GM12864 (cell line): ENCODE measurements at regions not wholly inside any gene's neighbourhood (a gene's known extent, or its start where the extent isn't known, plus 50 kb on each side); places are given as distances from the start of the nearest gene placed in this dataset.

Experiments
- DNase-seq: peaks from one replicate; pipeline ENCODE4 v3.0.0-alpha.2; 2011; ENCODE audit warnings: low read depth
- H3K4me3 ChIP-seq: 2 replicates; pipeline ENCODE4 v1.5.1; 2011; ENCODE audit warnings: mild to moderate bottlenecking, low read depth, low read length, control low read depth
- CTCF ChIP-seq: IDR thresholded peaks from 2 replicates; pipeline ENCODE4 v1.5.1; 2011; ENCODE audit warnings: low read depth, mild to moderate bottlenecking, moderate library complexity, low read length, control low read depth, inconsistent platforms; ENCODE audit errors: missing control alignments

- no peak overlapping the region for H3K4me3 ChIP-seq
- DNase-seq: no peak
- TF ChIP-seq CTCF: no peak
Observed at GRCh38 chr7:31445686-31446355, 68.1 kb upstream of the ITPRID1 start.

GRCh38 chr7:31448649-31449048 is 65.2 kb upstream of the ITPRID1 start:
- TF ChIP-seq CTCF: no peak
- no peak overlapping the region for H3K4me3 ChIP-seq
- no peak for DNase-seq

GRCh38 chr7:31455844-31456243 is 58.0 kb upstream of the ITPRID1 start:
- no peak overlapping the region for H3K4me3 ChIP-seq
- DNase-seq: no peak
- TF ChIP-seq CTCF: no peak

GRCh38 chr7:31456646-31457368 is 57.1 kb upstream of the ITPRID1 start:
- no peak overlapping the region for H3K4me3 ChIP-seq
- no peak for TF ChIP-seq CTCF
- no peak for DNase-seq

- TF ChIP-seq CTCF: no peak
- no peak overlapping the region for H3K4me3 ChIP-seq
- no peak for DNase-seq
Observed at GRCh38 chr7:31457551-31457950, 56.3 kb upstream of the ITPRID1 start.

- TF ChIP-seq CTCF: no peak
- DNase-seq: no peak
- no peak overlapping the region for H3K4me3 ChIP-seq
Observed at GRCh38 chr7:31458203-31458602, 55.7 kb upstream of the ITPRID1 start.

- TF ChIP-seq CTCF: no peak
- no peak overlapping the region for H3K4me3 ChIP-seq
- DNase-seq: no peak
Observed at GRCh38 chr7:31462636-31463035, 51.3 kb upstream of the ITPRID1 start.
